GM12891 (cell line): ENCODE measurements at regions not wholly inside any gene's neighbourhood (a gene's known extent, or its start where the extent isn't known, plus 50 kb on each side); places are given as distances from the start of the nearest gene placed in this dataset.

Experiments used
- POLR2A ChIP-seq: IDR thresholded peaks from 2 replicates; pipeline ENCODE4 v1.6.1; 2011; ENCODE audit warnings: low read depth, low read length, control low read depth
- SPI1 ChIP-seq: IDR thresholded peaks from 2 replicates; pipeline ENCODE4 v1.6.1; 2011; ENCODE audit warnings: low read depth, low read length, control low read depth
- TAF1 ChIP-seq: IDR thresholded peaks from 2 replicates; pipeline ENCODE4 v1.6.1; 2011; ENCODE audit warnings: low read depth, low read length, control low read depth

- TF ChIP-seq POLR2A: no peak
- no peak for TF ChIP-seq SPI1
- TF ChIP-seq TAF1: no peak
These were observed 230.2 kb upstream of the ADAMTS9 start for GRCh38 chr3:64917914-64918453.
